A673 (cell line): ENCODE measurements at regions not wholly inside any gene's neighbourhood (a gene's known extent, or its start where the extent isn't known, plus 50 kb on each side); places are given as distances from the start of the nearest gene placed in this dataset. TPM values are rescaled to one million over a fixed set of nuclear protein-coding genes. Genes with fewer than 3 reads are reported as not detected.

Source experiments
- BruUV-seq: library from RNA; stranded (reverse); fragments of 400-500 nt; replicated peaks from 2 replicates; lab custom pipeline; 2021; lab: Mats Ljungman, UMichigan
- CTCF ChIA-PET: fragments of 300-600 bp; sonication (Branson Sonifier 250); formaldehyde crosslinking; loops from one replicate; lab custom pipeline; 2022; ENCODE audit warnings: antibody characterized with exemption; lab: Charles Lee
- POLR2A ChIA-PET: fragments of 300-600 bp; sonication (Branson Sonifier 250); formaldehyde crosslinking; loops from one replicate; lab custom pipeline; 2022; ENCODE audit warnings: antibody characterized with exemption; ENCODE audit not compliant: low non-redundant PET; lab: Charles Lee
- DNase-seq: peaks from one replicate; pipeline ENCODE4 v3.0.0-alpha.2; 2015; ENCODE audit warnings: low spot score
- H3K27ac ChIP-seq: fragments of 200-600 bp; sonication (generic); 2 replicates; pipeline ENCODE4 v1.5.1; 2016; ENCODE audit warnings: mixed run types, low read depth, mild to moderate bottlenecking, mixed read lengths, antibody characterized with exemption, low read length; ENCODE audit not compliant: poor library complexity, severe bottlenecking
- H3K27me3 ChIP-seq: fragments of 200-600 bp; sonication (generic); replicated peaks from 2 replicates; pipeline ENCODE4 v1.6.1; 2017; ENCODE audit warnings: mixed run types, low read depth, mild to moderate bottlenecking, mixed read lengths, antibody characterized with exemption, low read length; ENCODE audit not compliant: insufficient read depth, poor library complexity
- H3K36me3 ChIP-seq: fragments of 200-600 bp; sonication (generic); 2 replicates; pipeline ENCODE4 v1.6.1; 2016; ENCODE audit warnings: mixed run types, mild to moderate bottlenecking, mixed read lengths, antibody characterized with exemption, low read length; ENCODE audit not compliant: insufficient read depth, poor library complexity, severe bottlenecking
- H3K4me1 ChIP-seq: fragments of 200-600 bp; sonication (generic); 2 replicates; pipeline ENCODE4 v1.6.1; 2017; ENCODE audit warnings: mixed run types, mild to moderate bottlenecking, mixed read lengths, antibody characterized with exemption, low read length; ENCODE audit not compliant: insufficient read depth, poor library complexity, severe bottlenecking
- H3K4me3 ChIP-seq: fragments of 200-600 bp; sonication (generic); 2 replicates; pipeline ENCODE4 v1.5.1; 2016; ENCODE audit warnings: low read depth, mixed run types, mild to moderate bottlenecking, mixed read lengths, low read length; ENCODE audit not compliant: poor library complexity, severe bottlenecking
- H3K9me3 ChIP-seq: fragments of 200-600 bp; sonication (generic); 2 replicates; pipeline ENCODE4 v1.6.1; 2016; ENCODE audit warnings: mixed run types, low read depth, mild to moderate bottlenecking, mixed read lengths, antibody characterized with exemption, low read length; ENCODE audit not compliant: poor library complexity, severe bottlenecking
- CTCF ChIP-seq: fragments of 300-800, 200-600 bp; sonication (generic); conservative IDR thresholded peaks from 2 replicates; pipeline ENCODE4 v1.5.1; 2017; ENCODE audit warnings: low read depth, mild to moderate bottlenecking, antibody characterized with exemption, low read length, moderate library complexity, mixed read lengths
- EZH2 ChIP-seq: fragments of 200-600 bp; sonication (generic); IDR thresholded peaks from 2 replicates; pipeline ENCODE4 v1.6.1; 2017; ENCODE audit warnings: borderline replicate concordance, low read depth, mild to moderate bottlenecking, mixed read lengths, antibody characterized with exemption, low read length; ENCODE audit not compliant: poor library complexity, severe bottlenecking
- intact Hi-C: fragments of 100-400 bp; cut with micrococcal nuclease; formaldehyde crosslinking; loops from one replicate; pipeline ENCODE4 v1.10.0; 2022; ENCODE audit not compliant: unreplicated experiment
- microRNA-seq: library from miRNA; unstranded; fragments of <30 nt; microRNA quantifications from one replicate; pipeline ENCODE4 v1.2.0, GENCODE V29; 2021

- BruUV-seq = no TSS peak
- CTCF ChIA-PET = no interaction called here
These were observed 58.7 kb upstream of the SOX5 start for GRCh38 chr12:24008166-24008565.

More at GRCh38 chr12:24008166-24008565, 58.7 kb upstream of the SOX5 start:
- Histone ChIP-seq H3K9me3 (no peaks in the 10 kb centered on the region), H3K36me3 (no peaks in the 10 kb centered on the region), H3K27me3 (no peaks in the 10 kb centered on the region), H3K4me1 (no peaks in the 10 kb centered on the region), H3K4me3 (no peak overlapping the region), H3K27ac (no peak overlapping the region)
- intact Hi-C loops = loop anchor here (10.0 kb wide), 1 partner anchor 727 kb away; no protein-coding TSS in a partner anchor
- TF ChIP-seq EZH2 (no peak), CTCF (no peak)
- DNase-seq = no peak
- POLR2A ChIA-PET = no interaction called here

Small RNAs in the stretch of these regions (microRNA-seq; reads per million reads assigned to microRNA genes)
- not detected for gene MIR920
